Lower leg skin (tissue), 4 donors: ENCODE measurements at regions not wholly inside any gene's neighbourhood (a gene's known extent, or its start where the extent isn't known, plus 50 kb on each side); places are given as distances from the start of the nearest gene placed in this dataset.

ENCODE experiments used
- DNase-seq, 2 donors: peaks; one replicate each; pipeline ENCODE4 v3.0.0-alpha.2; 2019; ENCODE audit warnings: low spot score in 2 of 2
- H3K4me3 ChIP-seq: fragments of 200-600 bp; sonication (generic); 2 replicates; pipeline ENCODE4 v1.5.1; 2017; ENCODE audit warnings: mild to moderate bottlenecking, low read depth; ENCODE audit not compliant: poor library complexity, severe bottlenecking
- CTCF ChIP-seq, 3 donors: fragments of 450-650 bp; IDR thresholded peaks; one replicate each; pipeline ENCODE4 v1.5.1; 2016; ENCODE audit warnings: antibody characterized with exemption in 3 of 3, mild to moderate bottlenecking in 3 of 3, moderate library complexity in 2 of 3
- POLR2A ChIP-seq, 2 donors: fragments of 450-650 bp; IDR thresholded peaks; one replicate each; pipeline ENCODE4 v1.6.1; 2016 to 2017; ENCODE audit warnings: antibody characterized with exemption in 2 of 2, mild to moderate bottlenecking in 1 of 2, moderate library complexity in 1 of 2
- WGBS, 2 donors: methylation state at CpG; one replicate each; pipeline ENCODE4 v1.1.5; 2018; 5-methylcytosine and 5-hydroxymethylcytosine counted together
- intact Hi-C: fragments of 100-400 bp; cut with DNase I; formaldehyde crosslinking; loops from one replicate; pipeline ENCODE4 v1.15.0; 2023; ENCODE audit warnings: low total_unique reads

GRCh38 chr5:99808657-99809230, 726.4 kb upstream of the FAM174A start:
- intact Hi-C loops, result no loop called here
- no peak overlapping the region for H3K4me3 ChIP-seq
- WGBS, 2 donors, result 71 to 76% methylated on average over 3 of the region's 3 CpGs
- no peak for TF ChIP-seq POLR2A (IDR thresholded peaks at IDR 0.05)
- TF ChIP-seq CTCF (IDR thresholded peaks at IDR 0.05), result no peak
- no peak for DNase-seq

- intact Hi-C loops, result no loop called here
- no peak for DNase-seq
- no peak for TF ChIP-seq POLR2A (IDR thresholded peaks at IDR 0.05)
- no peak for TF ChIP-seq CTCF (IDR thresholded peaks at IDR 0.05)
- no peak overlapping the region for H3K4me3 ChIP-seq
Observed at GRCh38 chr5:99807346-99807745, 727.8 kb upstream of the FAM174A start.

GRCh38 chr5:99795031-99795430, 740.1 kb upstream of the FAM174A start:
- TF ChIP-seq POLR2A (IDR thresholded peaks at IDR 0.05), result no peak
- no peak for TF ChIP-seq CTCF (IDR thresholded peaks at IDR 0.05)
- no peak overlapping the region for H3K4me3 ChIP-seq
- 61 to 68% methylated on average over 2 of the region's 2 CpGs for WGBS, 2 donors
- intact Hi-C loops, result no loop called here
- DNase-seq, result no peak

- no peak for DNase-seq
- TF ChIP-seq POLR2A (IDR thresholded peaks at IDR 0.05) (no peak), CTCF (IDR thresholded peaks at IDR 0.05) (no peak)
- H3K4me3 ChIP-seq, result no peak overlapping the region
- intact Hi-C loops, result no loop called here
- 70 to 94% methylated on average over 2 of the region's 2 CpGs for WGBS, 2 donors
Observed at GRCh38 chr5:99788482-99788881, 746.7 kb upstream of the FAM174A start.

GRCh38 chr5:99775189-99775588, 760.0 kb upstream of the FAM174A start:
- no peak overlapping the region for H3K4me3 ChIP-seq
- no peak for TF ChIP-seq POLR2A (IDR thresholded peaks at IDR 0.05)
- TF ChIP-seq CTCF (IDR thresholded peaks at IDR 0.05), result no peak
- intact Hi-C loops, result no loop called here
- DNase-seq, result no peak
- 65 to 69% methylated on average over 3 of the region's 3 CpGs for WGBS, 2 donors

- no peak overlapping the region for H3K4me3 ChIP-seq
- intact Hi-C loops, result no loop called here
- no peak for TF ChIP-seq POLR2A (IDR thresholded peaks at IDR 0.05)
- WGBS, 2 donors, result 72 to 74% methylated on average over 1 of the region's 1 CpG
- no peak for DNase-seq
Observed at GRCh38 chr5:99773290-99773689, 761.9 kb upstream of the FAM174A start.
